DMS114 treated with DMSO at 0.1 percent for 48 hours (cell line): ENCODE measurements at regions not wholly inside any gene's neighbourhood (a gene's known extent, or its start where the extent isn't known, plus 50 kb on each side); places are given as distances from the start of the nearest gene placed in this dataset.

Experiments
- DNase-seq: peaks from one replicate; lab custom pipeline; 2025; ENCODE audit not compliant: unreplicated experiment; lab: John Stamatoyannopoulos, UW

GRCh38 chr2:174669336-174669735 is 71.7 kb upstream of the WIPF1 start:
- DNase-seq = no peak

- DNase-seq = no peak
These were observed 70.5 kb upstream of the WIPF1 start for GRCh38 chr2:174668075-174668474.

- no peak for DNase-seq
These were observed 69.8 kb upstream of the WIPF1 start for GRCh38 chr2:174667250-174667860.

GRCh38 chr2:174666845-174667244 is 69.2 kb upstream of the WIPF1 start:
- DNase-seq = no peak

GRCh38 chr2:174666312-174666711 is 68.7 kb upstream of the WIPF1 start:
- no peak for DNase-seq

GRCh38 chr2:174664084-174664759 is 66.6 kb upstream of the WIPF1 start:
- no peak for DNase-seq

GRCh38 chr2:174663550-174663949 is 65.9 kb upstream of the WIPF1 start:
- no peak for DNase-seq

- no peak for DNase-seq
These were observed 65.3 kb upstream of the WIPF1 start for GRCh38 chr2:174662859-174663258.

GRCh38 chr2:174662459-174662858 is 64.9 kb upstream of the WIPF1 start:
- no peak for DNase-seq

GRCh38 chr2:174660984-174661675 is 63.5 kb upstream of the WIPF1 start:
- DNase-seq = no peak

- no peak for DNase-seq
These were observed 61.7 kb upstream of the WIPF1 start for GRCh38 chr2:174659069-174659900.

- DNase-seq = no peak
These were observed 59.1 kb upstream of the WIPF1 start for GRCh38 chr2:174656676-174657176.

- DNase-seq = no peak
These were observed 58.4 kb upstream of the WIPF1 start for GRCh38 chr2:174656035-174656434.

- no peak for DNase-seq
These were observed 56.9 kb upstream of the WIPF1 start for GRCh38 chr2:174654419-174654941.

- DNase-seq = no peak
These were observed 51.3 kb upstream of the WIPF1 start for GRCh38 chr2:174648896-174649295.
